COLO829 (cell line): ENCODE measurements at regions not wholly inside any gene's neighbourhood (a gene's known extent, or its start where the extent isn't known, plus 50 kb on each side); places are given as distances from the start of the nearest gene placed in this dataset.

Experiments
- DNase-seq: peaks from one replicate; pipeline ENCODE4 v3.0.0; 2012; ENCODE audit warnings: low spot score

- DNase-seq, result no peak
Observed at GRCh38 chr4:184575306-184575705, 73.9 kb downstream of the CASP3 start.

GRCh38 chr4:184574861-184575260 lies 74.4 kb downstream of the CASP3 start:
- DNase-seq, result no peak

GRCh38 chr4:184573701-184574100 lies 75.5 kb downstream of the CASP3 start:
- DNase-seq, result no peak

- DNase-seq, result peak; percentile 35
Observed at GRCh38 chr4:184568770-184569169, 80.5 kb downstream of the CASP3 start.

- DNase-seq, result no peak
Observed at GRCh38 chr4:184563621-184564020, 85.6 kb downstream of the CASP3 start.

- DNase-seq, result no peak
Observed at GRCh38 chr4:184558996-184559395, 84.6 kb upstream of the IRF2 start.

- no peak for DNase-seq
Observed at GRCh38 chr4:184553891-184554290, 79.5 kb upstream of the IRF2 start.

GRCh38 chr4:184550476-184550875 lies 76.1 kb upstream of the IRF2 start:
- DNase-seq, result no peak

- no peak for DNase-seq
Observed at GRCh38 chr4:184548648-184549341, 74.4 kb upstream of the IRF2 start.

GRCh38 chr4:184548316-184548647 lies 73.9 kb upstream of the IRF2 start:
- no peak for DNase-seq

GRCh38 chr4:184544788-184545409 lies 70.5 kb upstream of the IRF2 start:
- no peak for DNase-seq

- no peak for DNase-seq
Observed at GRCh38 chr4:184541907-184542306, 67.6 kb upstream of the IRF2 start.

- no peak for DNase-seq
Observed at GRCh38 chr4:184540307-184540706, 66.0 kb upstream of the IRF2 start.

GRCh38 chr4:184538023-184538599 lies 63.8 kb upstream of the IRF2 start:
- DNase-seq, result peak; percentile 78

- DNase-seq, result peak; percentile 94
Observed at GRCh38 chr4:184537269-184538022, 63.1 kb upstream of the IRF2 start.

- DNase-seq, result no peak
Observed at GRCh38 chr4:184536881-184537248, 62.5 kb upstream of the IRF2 start.

- DNase-seq, result no peak
Observed at GRCh38 chr4:184536065-184536880, 61.9 kb upstream of the IRF2 start.

- peak; percentile 70 for DNase-seq
Observed at GRCh38 chr4:184534511-184535391, 60.4 kb upstream of the IRF2 start.

GRCh38 chr4:184533908-184534307 lies 59.6 kb upstream of the IRF2 start:
- DNase-seq, result no peak

GRCh38 chr4:184531008-184531407 lies 56.7 kb upstream of the IRF2 start:
- no peak for DNase-seq

- DNase-seq, result peak; percentile 99
Observed at GRCh38 chr4:184529283-184529682, 54.9 kb upstream of the IRF2 start.
